Prostate gland (tissue), 2 donors: ENCODE measurements at regions not wholly inside any gene's neighbourhood (a gene's known extent, or its start where the extent isn't known, plus 50 kb on each side); places are given as distances from the start of the nearest gene placed in this dataset.

Source experiments
- DNase-seq: peaks from one replicate; pipeline ENCODE4 v3.0.0-alpha.2; 2019; ENCODE audit warnings: low spot score
- H3K27ac ChIP-seq, 2 donors: fragments of 200-600 bp; sonication (generic); 2 replicates each; pipeline ENCODE4 v1.5.1; 2017 to 2019
- H3K27me3 ChIP-seq: fragments of 200-600 bp; sonication (generic); replicated peaks from 2 replicates; pipeline ENCODE4 v1.5.1; 2019; ENCODE audit not compliant: insufficient read depth
- H3K36me3 ChIP-seq, 2 donors: fragments of 200-600 bp; sonication (generic); 1 replicate in 1 of 2; 2 replicates in 1 of 2; pipeline versions ENCODE4 v1.5.1 to v1.8.1; 2017 to 2019
- H3K4me1 ChIP-seq: fragments of 200-600 bp; sonication (generic); replicated peaks from 2 replicates; pipeline ENCODE4 v1.5.1; 2019
- H3K4me3 ChIP-seq, 2 donors: fragments of 200-600 bp; sonication (generic); 2 replicates each; pipeline ENCODE4 v1.5.1; 2017 to 2019
- H3K9me3 ChIP-seq: fragments of 200-600 bp; sonication (generic); 2 replicates; pipeline ENCODE4 v1.5.1; 2017
- POLR2A ChIP-seq: fragments of 450-650 bp; IDR thresholded peaks from one replicate; pipeline ENCODE4 v1.6.1; 2016; ENCODE audit warnings: antibody characterized with exemption, mild to moderate bottlenecking
- POLR2AphosphoS5 ChIP-seq: sonication (generic); formaldehyde crosslinking; IDR thresholded peaks from one replicate; pipeline ENCODE4 v1.6.1; 2017; ENCODE audit warnings: antibody characterized with exemption
- WGBS: methylation state at CpG from one replicate; pipeline ENCODE4 v1.1.5; 2018; 5-methylcytosine and 5-hydroxymethylcytosine counted together
- intact Hi-C: fragments of 100-400 bp; cut with DNase I; formaldehyde crosslinking; loops from one replicate; pipeline ENCODE4 v1.14.2; 2022
- TF ChIP-seq, protein P1 (sequence below), 4 experiments: fragments of 200-600 bp in 2 of 4; fragments of 450-650 bp in 2 of 4; sonication (generic) in 2 of 4; IDR thresholded peaks; 1 replicate in 3 of 4; 2 replicates in 1 of 4; pipeline ENCODE4 v1.5.1; 2016 to 2019; ENCODE audit warnings: antibody characterized with exemption in 4 of 4, mild to moderate bottlenecking in 2 of 4, moderate library complexity in 2 of 4

DNA sequence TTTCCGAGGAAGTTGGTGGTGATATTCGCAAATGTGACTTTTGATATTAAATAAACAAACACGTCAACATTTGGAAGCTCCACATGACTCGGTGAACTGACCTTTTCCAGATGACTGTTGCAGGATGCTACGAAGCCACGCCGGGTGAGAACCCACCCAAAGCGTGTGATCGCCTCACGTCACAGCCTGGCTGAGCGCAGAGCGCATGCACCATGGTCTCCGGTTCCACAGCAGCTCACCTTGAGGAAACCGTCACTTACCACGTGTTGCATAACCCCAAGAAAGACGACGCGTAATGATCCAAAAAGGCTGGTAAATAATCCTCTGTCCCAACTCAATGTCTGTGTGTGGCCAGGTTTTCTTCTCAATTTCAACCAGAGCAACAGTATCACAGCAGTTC, 64.5 kb upstream of the CTDP1 start:
- intact Hi-C loops: no loop called here
- H3K27ac ChIP-seq: no peak overlapping the region
- TF ChIP-seq POLR2AphosphoS5 (no peak), POLR2A (no peak)
- TF ChIP-seq, protein P1, sequence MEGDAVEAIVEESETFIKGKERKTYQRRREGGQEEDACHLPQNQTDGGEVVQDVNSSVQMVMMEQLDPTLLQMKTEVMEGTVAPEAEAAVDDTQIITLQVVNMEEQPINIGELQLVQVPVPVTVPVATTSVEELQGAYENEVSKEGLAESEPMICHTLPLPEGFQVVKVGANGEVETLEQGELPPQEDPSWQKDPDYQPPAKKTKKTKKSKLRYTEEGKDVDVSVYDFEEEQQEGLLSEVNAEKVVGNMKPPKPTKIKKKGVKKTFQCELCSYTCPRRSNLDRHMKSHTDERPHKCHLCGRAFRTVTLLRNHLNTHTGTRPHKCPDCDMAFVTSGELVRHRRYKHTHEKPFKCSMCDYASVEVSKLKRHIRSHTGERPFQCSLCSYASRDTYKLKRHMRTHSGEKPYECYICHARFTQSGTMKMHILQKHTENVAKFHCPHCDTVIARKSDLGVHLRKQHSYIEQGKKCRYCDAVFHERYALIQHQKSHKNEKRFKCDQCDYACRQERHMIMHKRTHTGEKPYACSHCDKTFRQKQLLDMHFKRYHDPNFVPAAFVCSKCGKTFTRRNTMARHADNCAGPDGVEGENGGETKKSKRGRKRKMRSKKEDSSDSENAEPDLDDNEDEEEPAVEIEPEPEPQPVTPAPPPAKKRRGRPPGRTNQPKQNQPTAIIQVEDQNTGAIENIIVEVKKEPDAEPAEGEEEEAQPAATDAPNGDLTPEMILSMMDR (IDR thresholded peaks at IDR 0.05): no peak
- no peaks in the 10 kb centered on the region for H3K9me3 ChIP-seq
- no peaks in the 10 kb centered on the region for H3K27me3 ChIP-seq
- DNase-seq: no peak
- no peak overlapping the region for H3K4me3 ChIP-seq
- no peaks in the 10 kb centered on the region for H3K36me3 ChIP-seq
- no peaks in the 10 kb centered on the region for H3K4me1 ChIP-seq
- WGBS: 83% methylated on average over 18 of the region's 18 CpGs

DNA sequence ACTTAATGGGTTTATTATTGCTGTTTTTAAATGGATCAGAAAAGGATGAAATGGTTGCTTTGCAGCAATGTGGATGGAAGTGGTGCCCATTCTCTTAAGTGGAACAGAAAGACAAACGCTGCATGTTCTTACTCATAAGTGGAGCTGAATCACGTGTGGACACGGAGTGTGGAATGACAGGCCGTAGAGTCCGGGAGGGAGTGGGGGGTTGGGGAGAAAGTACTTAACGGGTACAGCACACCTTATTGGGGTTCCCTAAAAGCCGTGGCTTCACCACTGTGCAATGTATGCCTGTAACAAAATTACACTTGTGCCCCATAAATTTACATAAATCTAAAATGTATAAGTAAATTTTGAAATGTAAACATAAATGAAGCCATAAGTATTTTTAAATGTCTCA, 64.0 kb upstream of the CTDP1 start:
- Histone ChIP-seq H3K4me1 (no peaks in the 10 kb centered on the region), H3K27me3 (no peaks in the 10 kb centered on the region), H3K27ac (no peak overlapping the region), H3K4me3 (no peak overlapping the region), H3K9me3 (no peaks in the 10 kb centered on the region), H3K36me3 (no peaks in the 10 kb centered on the region)
- intact Hi-C loops: no loop called here
- WGBS: 68% methylated on average over 7 of the region's 7 CpGs
- no peak for DNase-seq
- TF ChIP-seq POLR2AphosphoS5: no peak
- TF ChIP-seq, protein P1 (IDR thresholded peaks at IDR 0.05): no peak
- no peak for TF ChIP-seq POLR2A

DNA sequence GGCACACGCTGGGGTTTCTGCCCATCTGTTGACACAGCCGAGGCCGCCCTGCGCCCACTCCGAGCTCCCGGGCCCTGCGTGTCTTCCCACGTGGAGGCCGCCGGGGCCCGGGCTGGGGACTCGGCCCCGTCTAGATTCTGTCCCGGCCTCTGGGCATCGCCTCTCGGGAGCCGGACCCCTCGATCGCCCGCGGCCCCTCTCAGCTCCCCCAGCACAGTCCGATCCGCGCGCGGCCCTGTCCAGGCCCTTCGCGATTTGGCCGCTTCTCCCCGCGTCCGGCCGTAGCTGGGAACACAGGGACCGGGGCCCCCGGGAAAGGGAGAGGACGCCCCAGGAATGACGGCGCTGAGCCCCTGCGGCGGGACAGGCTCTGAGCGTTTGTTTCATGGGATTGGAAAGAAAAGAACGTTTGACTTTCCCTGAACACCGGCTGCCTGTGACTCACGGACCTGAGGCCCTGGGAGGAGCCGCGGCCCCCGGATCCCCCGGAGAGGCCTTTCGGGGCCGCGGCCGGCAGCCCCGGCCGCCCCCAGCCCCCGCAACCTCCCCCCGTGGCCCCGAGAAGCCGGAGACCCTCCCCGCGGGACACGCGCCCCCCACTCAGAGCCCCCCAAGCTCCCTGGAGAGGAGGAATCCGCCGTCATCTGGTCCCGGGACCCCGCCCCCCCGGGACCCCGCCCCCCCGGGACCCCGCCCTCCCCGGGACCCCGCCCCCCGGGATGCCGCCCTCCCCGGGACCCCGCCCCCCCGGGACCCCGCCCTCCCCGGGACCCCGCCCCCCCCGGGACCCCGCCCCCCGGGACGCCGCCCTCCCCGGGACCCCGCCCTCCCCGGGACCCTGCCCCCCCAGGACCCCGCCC, 62.7 kb upstream of the CTDP1 start:
- Histone ChIP-seq H3K4me1 (no peaks in the 10 kb centered on the region), H3K4me3 (peak overlapping the region; percentile 10 to 25), H3K27me3 (no peaks in the 10 kb centered on the region), H3K27ac (no peak overlapping the region), H3K36me3 (no peaks in the 10 kb centered on the region), H3K9me3 (no peaks in the 10 kb centered on the region)
- TF ChIP-seq POLR2AphosphoS5: no peak
- WGBS: 77% methylated on average over 58 of the region's 89 CpGs
- intact Hi-C loops: no loop called here
- DNase-seq: no peak

DNA sequence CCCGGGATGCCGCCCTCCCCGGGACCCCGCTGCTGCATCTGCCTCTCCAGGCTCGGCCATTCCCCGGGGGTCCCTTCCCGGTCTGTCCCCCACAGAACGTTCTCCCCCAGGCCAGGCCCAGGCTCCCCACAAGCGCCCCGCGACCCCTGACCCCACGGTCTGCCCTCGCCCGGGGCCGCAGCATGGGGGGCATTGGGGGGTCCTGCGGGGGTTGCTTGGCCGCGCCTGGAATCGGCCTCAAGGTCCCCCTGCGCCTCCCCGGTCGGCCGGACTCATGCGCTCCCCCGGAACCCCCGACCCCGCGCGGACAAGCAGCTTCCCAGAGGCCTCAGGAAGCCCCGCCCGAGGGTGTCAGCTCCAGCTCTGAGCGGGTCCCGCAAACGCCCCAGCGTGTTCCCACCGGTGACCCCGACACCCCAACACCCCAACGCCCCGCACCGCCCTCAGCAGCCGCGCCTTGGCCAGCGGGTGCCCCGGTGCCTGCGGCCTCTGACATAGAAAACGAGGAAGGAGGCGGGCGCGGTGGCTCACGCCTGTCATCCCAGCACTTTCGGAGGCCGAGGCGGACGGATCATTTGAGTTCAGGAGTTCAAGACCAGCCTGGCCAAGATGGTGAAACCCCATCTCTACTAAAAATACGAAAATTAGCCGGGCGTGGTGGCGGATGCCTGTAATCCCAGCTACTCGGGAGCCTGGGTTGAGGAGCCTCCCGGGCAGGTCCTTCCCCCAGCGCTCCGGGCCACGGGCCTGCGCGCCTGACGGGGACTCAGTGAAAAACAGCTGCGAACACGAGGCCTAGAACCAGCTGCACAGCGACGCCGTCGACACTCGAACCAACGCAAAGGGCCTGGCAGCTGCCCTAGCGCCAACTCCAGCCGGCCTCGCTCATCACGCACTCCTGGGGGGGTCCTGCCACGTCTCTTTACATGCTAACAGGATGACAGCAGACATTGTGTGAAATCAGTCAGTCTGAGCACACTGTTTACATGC, 61.8 kb upstream of the CTDP1 start:
- H3K27me3 ChIP-seq: no peaks in the 10 kb centered on the region
- no peaks in the 10 kb centered on the region for H3K9me3 ChIP-seq
- no peaks in the 10 kb centered on the region for H3K4me1 ChIP-seq
- no peaks in the 10 kb centered on the region for H3K36me3 ChIP-seq
- H3K4me3 ChIP-seq: no peak overlapping the region
- intact Hi-C loops: no loop called here
- no peak for DNase-seq
- 77% methylated on average over 58 of the region's 79 CpGs for WGBS
- TF ChIP-seq POLR2AphosphoS5: no peak
- TF ChIP-seq, protein P1 (IDR thresholded peaks at IDR 0.05): no peak
- TF ChIP-seq POLR2A: no peak
- no peak overlapping the region for H3K27ac ChIP-seq

DNA sequence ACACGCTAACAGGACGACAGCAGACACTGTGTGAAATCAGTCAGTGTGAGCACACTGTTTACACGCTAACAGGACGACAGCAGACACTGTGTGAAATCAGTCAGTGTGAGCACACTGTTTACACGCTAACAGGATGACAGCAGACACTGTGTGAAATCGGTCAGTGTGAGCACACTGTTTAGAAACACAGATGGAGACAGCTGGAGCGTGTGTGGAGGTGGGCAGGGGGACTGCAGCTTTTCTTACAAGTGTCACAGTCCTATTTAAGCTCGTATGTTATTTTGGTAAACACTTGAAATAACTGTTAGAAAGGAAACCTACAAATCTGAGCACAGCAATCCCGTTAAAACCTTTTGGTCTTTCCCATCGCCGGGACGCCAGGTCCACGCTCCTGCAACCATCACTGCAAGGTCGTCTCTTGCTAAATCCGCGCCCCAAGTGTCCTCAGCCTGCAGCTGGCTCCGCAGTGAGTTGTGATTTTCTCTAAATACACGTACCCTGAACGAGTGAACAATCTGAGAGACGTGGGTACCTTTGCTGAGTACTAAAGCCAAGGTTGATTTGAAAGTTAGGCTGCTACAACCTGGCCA, 58.9 kb upstream of the CTDP1 start:
- 78% methylated on average over 20 of the region's 20 CpGs for WGBS
- no peaks in the 10 kb centered on the region for H3K9me3 ChIP-seq
- no peak for DNase-seq
- H3K36me3 ChIP-seq: no peaks in the 10 kb centered on the region
- H3K4me1 ChIP-seq: no peaks in the 10 kb centered on the region
- TF ChIP-seq, protein P1 (IDR thresholded peaks at IDR 0.05): no peak
- TF ChIP-seq POLR2A: no peak
- no peak for TF ChIP-seq POLR2AphosphoS5
- intact Hi-C loops: no loop called here
- no peak overlapping the region for H3K4me3 ChIP-seq
- H3K27ac ChIP-seq: no peak overlapping the region
- no peaks in the 10 kb centered on the region for H3K27me3 ChIP-seq
